Nephron progenitor cell (in vitro differentiated cells): ENCODE measurements at regions not wholly inside any gene's neighbourhood (a gene's known extent, or its start where the extent isn't known, plus 50 kb on each side); places are given as distances from the start of the nearest gene placed in this dataset.

Experiments used
- DNase-seq: peaks from one replicate; pipeline ENCODE4 v3.0.0; 2021
- H3K27ac Mint-ChIP-seq: 2 replicates; pipeline ENCODE4 v1.8.0; 2021; ENCODE audit warnings: mild to moderate bottlenecking, moderate library complexity, mixed read lengths
- H3K27me3 Mint-ChIP-seq: 2 replicates; pipeline ENCODE4 v1.8.0; 2021; ENCODE audit warnings: mild to moderate bottlenecking, low read depth, mixed read lengths; ENCODE audit not compliant: poor library complexity
- H3K36me3 Mint-ChIP-seq: 2 replicates; pipeline ENCODE4 v1.8.0; 2021; ENCODE audit warnings: low read depth, mixed read lengths
- H3K4me1 Mint-ChIP-seq: 2 replicates; pipeline ENCODE4 v1.8.0; 2021; ENCODE audit warnings: mixed read lengths
- H3K4me3 Mint-ChIP-seq: 2 replicates; pipeline ENCODE4 v1.8.0; 2021; ENCODE audit warnings: mild to moderate bottlenecking, moderate library complexity, mixed read lengths
- H3K9me3 Mint-ChIP-seq: 2 replicates; pipeline ENCODE4 v1.8.0; 2021; ENCODE audit warnings: mild to moderate bottlenecking, moderate library complexity, mixed read lengths
- CTCF ChIP-seq: fragments of 200-600 bp; sonication (generic); IDR thresholded peaks from 2 replicates; pipeline ENCODE4 v1.5.0; 2021; ENCODE audit warnings: antibody characterized with exemption

GRCh38 chr3:18098960-18099587 lies 326.1 kb downstream of the SATB1 start:
- no peak for TF ChIP-seq CTCF
- DNase-seq: no peak
- Mint-ChIP-seq H3K27ac (no peak overlapping the region), H3K4me1 (no peaks in the 10 kb centered on the region), H3K9me3 (peaks cover 23% of the 10 kb centered on the region), H3K27me3 (peaks cover 4% of the 10 kb centered on the region), H3K4me3 (no peak overlapping the region), H3K36me3 (peaks cover 33% of the 10 kb centered on the region)

- no peak for DNase-seq
- peaks cover 4% of the 10 kb centered on the region for H3K27me3 Mint-ChIP-seq
- no peak overlapping the region for H3K4me3 Mint-ChIP-seq
- no peak overlapping the region for H3K27ac Mint-ChIP-seq
- H3K4me1 Mint-ChIP-seq: no peaks in the 10 kb centered on the region
- no peak for TF ChIP-seq CTCF
- peaks cover 23% of the 10 kb centered on the region for H3K9me3 Mint-ChIP-seq
- peaks cover 41% of the 10 kb centered on the region for H3K36me3 Mint-ChIP-seq
These were observed 327.1 kb downstream of the SATB1 start for GRCh38 chr3:18097989-18098388.

- peaks cover 23% of the 10 kb centered on the region for H3K9me3 Mint-ChIP-seq
- no peak overlapping the region for H3K27ac Mint-ChIP-seq
- H3K36me3 Mint-ChIP-seq: peaks cover 45% of the 10 kb centered on the region
- no peak for DNase-seq
- TF ChIP-seq CTCF: no peak
- peaks cover 4% of the 10 kb centered on the region for H3K27me3 Mint-ChIP-seq
- no peaks in the 10 kb centered on the region for H3K4me1 Mint-ChIP-seq
- H3K4me3 Mint-ChIP-seq: no peak overlapping the region
These were observed 327.7 kb downstream of the SATB1 start for GRCh38 chr3:18097473-18097872.

- Mint-ChIP-seq H3K27me3 (peaks cover 13% of the 10 kb centered on the region), H3K36me3 (peaks cover 42% of the 10 kb centered on the region), H3K9me3 (peaks cover 21% of the 10 kb centered on the region), H3K4me3 (no peak overlapping the region), H3K27ac (no peak overlapping the region), H3K4me1 (peaks cover 8% of the 10 kb centered on the region)
- DNase-seq: no peak
- no peak for TF ChIP-seq CTCF
These were observed 332.4 kb downstream of the SATB1 start for GRCh38 chr3:18092726-18093125.

GRCh38 chr3:18090377-18090776 lies 334.8 kb downstream of the SATB1 start:
- no peak overlapping the region for H3K4me3 Mint-ChIP-seq
- DNase-seq: no peak
- peaks cover 30% of the 10 kb centered on the region for H3K4me1 Mint-ChIP-seq
- no peak for TF ChIP-seq CTCF
- H3K36me3 Mint-ChIP-seq: peaks cover 21% of the 10 kb centered on the region
- no peak overlapping the region for H3K27ac Mint-ChIP-seq
- H3K9me3 Mint-ChIP-seq: no peaks in the 10 kb centered on the region
- H3K27me3 Mint-ChIP-seq: peaks cover 9% of the 10 kb centered on the region

- Mint-ChIP-seq H3K4me1 (peaks cover 34% of the 10 kb centered on the region), H3K9me3 (peaks cover 3% of the 10 kb centered on the region), H3K36me3 (peaks cover 12% of the 10 kb centered on the region), H3K27me3 (peaks cover 9% of the 10 kb centered on the region), H3K27ac (no peak overlapping the region), H3K4me3 (no peak overlapping the region)
- no peak for DNase-seq
- TF ChIP-seq CTCF: no peak
These were observed 337.2 kb downstream of the SATB1 start for GRCh38 chr3:18087988-18088387.
